ENCODE measurements at regions not wholly inside any gene's neighbourhood (a gene's known extent, or its start where the extent isn't known, plus 50 kb on each side); places are given as distances from the start of the nearest gene placed in this dataset.

DNA sequence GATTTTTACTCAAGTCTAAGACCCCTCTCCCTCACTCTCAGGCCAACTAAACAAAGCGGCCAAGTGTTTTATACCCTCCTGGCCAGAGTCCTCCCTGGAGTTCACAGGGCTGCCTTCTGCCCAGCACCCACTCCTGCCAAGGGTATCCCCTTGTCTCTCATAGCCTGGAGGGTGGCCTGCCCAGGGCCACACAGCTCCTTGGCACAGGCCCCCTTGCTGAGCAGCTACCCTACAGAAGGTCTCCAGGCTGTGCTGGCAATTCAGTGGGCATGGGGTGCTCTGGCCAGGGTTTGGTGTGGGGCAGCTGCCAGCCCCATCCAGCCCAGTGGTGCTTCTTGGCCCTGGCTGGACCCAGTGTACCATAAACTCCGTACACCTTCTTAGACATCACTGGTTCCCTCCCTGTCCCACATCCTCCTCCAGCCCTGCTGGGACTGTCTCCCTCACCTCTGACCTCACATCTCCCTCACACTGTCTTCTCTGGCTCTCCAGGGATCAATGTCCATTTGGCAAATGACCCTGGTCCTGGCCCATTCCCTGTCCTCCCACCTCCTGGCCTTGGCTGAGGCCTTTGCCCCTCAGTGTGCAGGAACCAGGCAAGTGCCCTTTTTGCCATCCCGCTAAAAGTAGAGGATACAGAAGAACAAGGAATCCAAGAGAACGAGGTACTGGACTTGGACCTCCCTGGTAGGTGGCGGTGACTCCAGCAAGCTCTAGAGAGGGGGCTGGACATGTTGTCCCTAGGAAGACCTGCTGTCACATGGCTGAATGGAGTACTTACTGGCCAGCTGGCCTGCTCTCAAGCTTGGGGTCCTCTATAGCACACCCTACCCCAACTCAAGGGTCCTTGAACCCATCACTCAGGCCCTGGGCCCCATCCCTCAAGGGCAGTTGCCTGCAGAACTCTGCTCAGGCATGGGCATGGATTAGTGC lies 50.0 kb upstream of the TRPM1 start:
- DNase-seq: no peak

- no peak for DNase-seq
Measured at GRCh38 chr15:31153531-31153930, 52.0 kb upstream of the TRPM1 start.

DNA sequence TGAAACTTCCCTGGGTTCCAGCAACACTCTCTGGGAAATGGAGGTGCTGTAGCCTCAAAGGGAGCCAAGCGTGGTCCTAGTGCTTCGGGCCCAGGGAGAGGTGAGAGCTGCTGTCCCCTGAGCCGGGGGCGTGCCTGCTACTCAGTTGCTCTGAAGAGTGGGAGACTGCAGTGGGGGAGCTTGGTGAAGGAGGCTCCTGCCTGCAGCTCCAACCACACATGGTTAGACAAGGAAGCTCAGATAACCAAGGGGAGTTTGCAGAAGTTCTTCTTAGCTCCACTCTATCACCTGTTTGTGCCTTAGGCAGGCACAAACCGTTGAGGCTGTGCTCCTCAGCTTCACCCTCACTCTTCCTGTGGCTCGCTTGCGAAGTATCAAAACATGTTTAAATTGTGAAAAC lies 53.6 kb upstream of the TRPM1 start:
- no peak for DNase-seq

GRCh38 chr15:31156226-31156625 lies 54.7 kb upstream of the TRPM1 start:
- no peak for DNase-seq

- DNase-seq: no peak
Measured at GRCh38 chr15:31156808-31157207, 55.3 kb upstream of the TRPM1 start.

GRCh38 chr15:31157644-31158069 lies 56.1 kb upstream of the TRPM1 start:
- DNase-seq: no peak

- no peak for DNase-seq
Measured at GRCh38 chr15:31158858-31159569, 57.5 kb upstream of the TRPM1 start.

DNA sequence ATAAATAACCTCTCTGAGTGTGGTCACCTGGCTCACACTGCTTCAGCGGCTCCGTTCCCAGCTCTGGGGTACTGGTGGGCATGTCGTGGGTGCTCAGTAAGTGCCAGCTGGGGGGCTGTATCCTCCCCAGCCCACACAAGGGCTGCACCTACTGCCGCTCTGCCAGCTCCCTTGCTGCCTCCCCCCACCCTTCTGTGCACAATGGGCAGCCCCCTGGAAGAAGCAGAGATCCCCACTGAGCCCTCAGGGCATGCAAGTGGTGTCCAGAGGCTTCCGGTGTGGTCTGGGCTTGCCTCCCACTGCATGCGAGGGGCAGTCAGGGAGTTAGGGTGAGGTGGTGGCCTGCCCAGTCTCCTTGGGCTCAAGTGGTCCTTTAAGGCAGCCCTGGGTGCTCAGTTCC lies 58.3 kb upstream of the TRPM1 start:
- no peak for DNase-seq

GRCh38 chr15:31160297-31160696 lies 58.8 kb upstream of the TRPM1 start:
- no peak for DNase-seq

DNA sequence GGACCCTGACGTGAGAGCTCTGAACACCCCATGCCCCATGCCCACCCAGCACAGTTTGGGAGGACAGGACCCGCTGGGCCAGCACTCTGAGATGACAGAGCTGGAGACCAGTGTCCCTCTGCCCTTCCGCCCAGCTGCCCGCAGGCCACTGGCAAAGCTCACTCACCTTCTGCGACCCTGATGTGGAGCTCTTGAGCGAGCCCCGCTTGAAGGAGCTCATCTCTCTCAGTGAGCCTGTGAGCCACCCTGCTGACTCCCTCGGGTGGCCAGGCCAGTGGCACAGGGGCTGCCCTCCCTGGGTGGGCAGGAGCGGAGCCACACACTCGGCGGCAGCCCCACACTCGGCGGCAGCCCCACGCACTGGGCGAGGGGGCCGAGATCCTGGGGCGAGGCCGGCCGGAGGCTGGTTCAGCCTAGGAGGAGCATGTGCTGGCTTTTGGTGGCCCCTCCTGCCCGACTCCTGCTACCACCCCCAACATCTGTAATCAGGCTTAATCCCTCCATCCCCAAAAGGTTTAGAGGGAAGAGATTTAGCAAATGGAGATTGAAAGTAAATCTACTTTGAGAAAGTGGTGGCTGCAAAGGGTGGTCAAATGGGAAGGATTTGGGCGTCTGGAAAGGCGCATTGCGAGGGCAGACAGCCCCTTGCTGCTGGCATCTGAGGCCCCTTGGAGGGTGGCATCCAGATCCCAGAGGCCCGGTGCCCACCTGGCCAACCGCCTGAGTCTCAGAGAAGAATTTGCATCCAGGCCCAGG lies 59.4 kb upstream of the TRPM1 start:
- no peak for DNase-seq

DNA sequence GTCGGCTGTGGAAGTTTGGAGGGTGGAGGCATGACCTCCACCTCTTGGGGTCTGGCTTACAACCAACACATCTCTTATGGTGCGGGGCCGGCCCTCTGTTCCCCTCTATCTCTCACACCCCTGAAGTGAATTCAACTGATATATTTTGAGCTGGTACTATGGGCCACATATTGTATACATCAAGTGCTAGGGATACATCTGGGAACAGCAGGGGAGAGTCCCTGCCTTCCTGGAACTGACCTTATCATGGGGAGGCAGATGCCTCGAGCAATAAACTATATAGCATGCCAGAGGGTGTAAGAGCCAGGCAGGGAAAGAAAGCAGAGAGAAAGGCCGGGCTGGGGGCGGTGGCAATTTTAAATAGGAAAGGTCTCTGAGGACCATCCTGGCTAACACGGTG lies 60.4 kb upstream of the TRPM1 start:
- DNase-seq: no peak

GRCh38 chr15:31162721-31163510 lies 61.4 kb upstream of the TRPM1 start:
- no peak for DNase-seq

- no peak for DNase-seq
Measured at GRCh38 chr15:31163769-31164572, 62.4 kb upstream of the TRPM1 start.

DNA sequence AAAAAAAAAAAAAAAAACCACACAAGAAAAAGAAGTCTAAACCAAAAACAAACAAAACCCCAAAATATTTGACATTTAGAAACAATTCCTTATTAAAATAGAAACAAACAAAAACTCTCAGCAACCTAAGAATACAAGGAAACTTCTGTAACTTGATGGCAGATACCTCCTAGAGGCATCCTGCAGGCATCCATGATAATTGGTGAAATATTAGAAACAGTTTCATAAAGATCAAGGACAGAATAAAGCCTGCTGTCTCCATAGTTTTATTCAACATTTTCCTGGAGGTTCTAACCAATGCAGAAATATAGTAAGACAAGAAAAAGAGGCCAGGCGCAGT lies 63.0 kb upstream of the TRPM1 start:
- no peak for DNase-seq

- DNase-seq: no peak
Measured at GRCh38 chr15:31169558-31169957, 68.0 kb upstream of the TRPM1 start.

DNA sequence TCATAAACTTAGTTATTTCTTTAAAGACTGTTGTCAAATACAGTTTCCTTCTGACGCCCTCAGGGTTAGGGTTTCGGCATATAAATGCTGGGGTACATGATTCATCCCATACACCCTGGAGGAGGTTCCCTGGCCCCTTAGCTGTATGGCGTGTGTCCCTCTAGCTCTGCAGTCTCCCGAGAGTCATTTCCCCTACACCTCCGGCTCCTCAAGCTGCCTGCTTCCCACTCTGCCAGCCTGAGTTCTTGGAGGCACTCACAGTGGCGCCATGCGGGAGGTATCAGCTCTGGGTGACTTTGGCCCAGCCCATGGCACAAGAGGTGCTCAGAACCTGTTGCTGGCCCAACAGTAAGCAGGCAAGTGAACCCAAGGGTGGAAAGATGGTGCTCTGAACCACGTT lies 70.2 kb upstream of the TRPM1 start:
- no peak for DNase-seq

- DNase-seq: no peak
Measured at GRCh38 chr15:31172606-31173005, 71.1 kb upstream of the TRPM1 start.

GRCh38 chr15:31173790-31174450 lies 72.4 kb upstream of the TRPM1 start:
- no peak for DNase-seq

- DNase-seq: no peak
Measured at GRCh38 chr15:31175484-31175883, 74.0 kb upstream of the TRPM1 start.

DNA sequence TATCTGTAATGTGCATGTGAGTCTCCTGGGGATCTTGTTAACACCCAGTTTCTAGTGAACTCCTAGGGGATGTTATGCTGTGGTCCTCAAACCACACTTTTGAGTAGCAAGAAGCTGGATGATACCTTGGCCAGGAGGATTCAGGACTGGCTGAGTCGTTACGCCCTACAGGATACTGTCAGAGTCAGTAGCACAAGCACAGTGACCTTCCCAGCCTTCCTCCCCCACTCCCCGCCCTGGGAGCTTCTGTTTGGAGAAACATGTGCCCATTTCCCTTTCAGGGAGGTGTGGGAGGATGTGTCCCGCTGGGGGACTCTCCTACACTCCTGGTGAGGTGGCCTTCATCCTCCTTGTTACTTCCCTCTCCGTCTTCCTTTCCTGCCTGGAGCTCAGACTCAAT lies 76.4 kb upstream of the TRPM1 start:
- DNase-seq: no peak

- DNase-seq: no peak
Measured at GRCh38 chr15:31178705-31179104, 77.2 kb upstream of the TRPM1 start.

Measured in stimulated activated CD4-positive, alpha-beta T cell treated with anti-CD3 and anti-CD28 coated beads, Interleukin-4, amount 100 ng/mL, for 4 hours (primary cell).